GM19035 (cell line): ENCODE measurements at regions not wholly inside any gene's neighbourhood (a gene's known extent, or its start where the extent isn't known, plus 50 kb on each side); places are given as distances from the start of the nearest gene placed in this dataset.
"Not testable (repeated sequence)": the region's sequence is repeated elsewhere in the genome, so short reads cannot be mapped to it uniquely, and the experiment has no call there.

Experiments
- ATAC-seq: cut with Tn5 transposase; IDR thresholded peaks from one replicate; pipeline ENCODE4 v1.9.1; 2021; ENCODE audit not compliant: unreplicated experiment

DNA sequence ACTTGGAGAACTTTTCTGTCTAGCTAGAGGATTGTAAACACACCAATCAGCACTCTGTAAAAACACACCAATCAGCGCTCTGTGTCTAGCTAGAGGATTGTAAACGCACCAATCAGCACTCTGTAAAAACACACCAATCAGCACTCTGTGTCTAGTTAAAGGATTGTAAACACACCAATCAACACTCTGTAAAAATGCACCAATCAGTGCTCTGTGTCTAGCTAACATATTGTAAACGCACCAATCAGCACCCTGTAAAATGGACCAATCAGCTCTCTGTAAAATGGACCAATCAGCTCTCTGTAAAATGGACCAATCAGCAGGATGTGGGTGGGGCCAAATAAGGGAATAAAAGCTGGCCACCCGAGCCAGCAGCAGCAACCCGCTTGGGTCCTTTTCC, 91.1 kb upstream of the KRAS start:
- not testable (repeated sequence) for ATAC-seq

DNA sequence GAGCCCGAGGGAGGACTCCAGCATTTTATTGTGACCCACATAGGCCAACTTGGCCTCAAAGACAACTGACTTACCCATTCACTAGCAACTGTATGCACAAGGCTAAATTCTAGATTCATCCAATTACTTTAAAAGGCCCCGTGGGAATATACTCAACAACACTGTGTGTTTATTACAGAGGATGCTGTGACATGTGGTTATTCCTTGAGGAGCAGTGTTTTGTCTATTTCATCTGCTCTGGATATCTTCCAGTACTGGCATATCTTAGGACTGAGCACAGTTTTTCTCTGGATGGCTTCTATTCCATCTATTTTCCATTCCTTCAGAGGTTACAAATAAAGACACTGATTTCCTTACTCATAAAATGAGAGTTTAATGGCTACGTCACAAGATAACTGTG, 87.2 kb upstream of the KRAS start:
- no peak for ATAC-seq

DNA sequence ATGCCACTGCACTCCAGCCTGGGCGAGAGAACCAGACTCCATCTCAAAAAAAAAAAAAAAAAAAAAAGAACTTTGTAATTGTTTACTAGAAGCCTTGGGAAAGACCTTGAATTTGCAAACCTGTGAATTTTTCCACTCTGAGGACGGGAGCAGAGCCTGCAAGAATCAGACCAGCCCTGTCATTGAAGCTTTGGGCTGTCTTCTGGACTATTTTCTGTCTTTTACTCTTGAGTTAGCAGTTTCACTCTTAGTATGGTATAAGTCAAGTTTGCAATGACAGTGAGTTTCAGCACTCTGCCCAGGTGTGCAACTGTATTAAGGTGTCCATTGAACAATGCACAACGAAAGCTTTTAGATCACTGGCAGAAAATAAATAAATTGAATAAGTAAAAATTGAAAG, 81.4 kb upstream of the KRAS start:
- peak; percentile 85 for ATAC-seq

DNA sequence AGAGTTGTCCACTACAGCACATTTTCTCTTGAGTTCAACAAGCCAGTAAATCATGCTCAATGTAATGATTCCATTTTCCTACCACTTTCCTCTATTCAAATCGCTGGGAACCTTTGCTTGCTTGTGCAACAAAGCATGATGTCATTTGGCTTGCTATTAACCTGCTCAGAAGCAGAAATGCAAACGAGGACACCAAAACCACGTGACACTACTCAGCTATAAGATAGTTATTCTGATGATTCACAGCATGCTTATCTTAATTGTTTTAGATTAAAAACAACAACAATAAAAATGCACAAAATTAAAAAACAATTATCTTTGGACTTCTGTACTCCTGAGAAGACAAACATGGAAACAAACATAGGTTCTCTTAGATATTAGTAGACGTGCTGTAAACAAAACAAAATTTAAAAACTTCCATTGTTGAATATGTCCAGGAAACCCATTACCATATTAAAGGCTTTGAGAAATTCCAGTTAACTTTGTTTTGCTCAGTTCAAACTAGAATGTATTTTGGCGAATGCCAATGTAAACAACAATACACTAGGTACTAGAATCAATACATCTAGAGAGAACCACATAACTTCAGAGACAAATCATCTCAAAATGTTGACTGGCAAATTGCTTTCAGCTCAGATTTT, 77.5 kb upstream of the KRAS start:
- no peak for ATAC-seq

DNA sequence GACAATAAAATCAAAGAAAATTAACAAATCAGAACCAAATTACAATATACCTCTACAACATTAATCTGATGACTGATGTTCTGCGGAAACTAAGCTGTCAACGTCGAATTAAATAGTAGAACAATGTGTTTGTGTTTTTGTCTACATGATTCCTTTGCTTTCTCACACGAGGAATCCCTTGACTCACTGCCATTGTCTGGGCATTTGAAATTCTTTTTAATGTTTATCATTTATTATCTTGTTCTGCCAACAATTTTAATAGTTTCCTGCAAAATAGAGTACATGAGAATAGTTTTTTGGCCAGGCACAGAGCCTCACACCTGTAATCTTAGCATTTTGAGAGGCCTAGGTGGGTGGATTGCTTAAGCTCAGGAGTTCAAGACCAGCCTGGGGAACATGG, 76.6 kb upstream of the KRAS start:
- ATAC-seq = no peak

DNA sequence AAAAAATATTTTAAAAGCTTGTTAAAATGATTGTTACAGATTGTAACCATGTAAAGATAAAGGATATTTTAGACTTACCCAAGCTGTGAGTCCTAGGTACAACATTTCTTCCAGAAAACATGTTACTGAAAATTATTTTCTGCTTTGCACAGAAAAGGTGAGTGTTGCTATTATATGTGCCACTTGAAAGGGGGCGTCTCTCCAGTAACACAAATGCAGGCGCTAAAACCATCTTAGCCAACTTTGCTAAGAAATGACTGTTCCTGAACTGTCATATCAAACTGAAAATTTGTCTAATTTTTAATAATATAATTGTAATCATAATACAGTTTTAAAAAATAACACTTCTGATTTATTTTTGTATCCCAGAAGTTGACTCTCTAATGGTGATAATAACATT, 75.6 kb upstream of the KRAS start:
- no peak for ATAC-seq

DNA sequence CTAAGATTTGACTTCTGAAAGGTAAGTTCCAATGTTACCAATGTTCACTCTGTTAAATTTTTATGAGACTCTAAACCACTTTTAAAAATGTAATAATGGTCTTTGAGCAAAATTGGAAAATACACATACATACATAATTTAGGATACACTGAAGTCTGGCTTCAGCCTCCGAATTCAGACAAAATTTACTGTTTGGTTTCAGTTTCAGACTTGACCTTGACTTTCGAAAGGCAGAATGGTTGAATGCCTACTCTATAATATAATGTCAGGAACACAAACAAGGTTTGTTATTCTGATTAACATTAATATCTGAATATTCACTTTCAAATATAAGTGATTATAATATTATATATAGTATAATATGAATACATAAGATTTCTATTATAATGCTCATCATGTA, 74.1 kb upstream of the KRAS start:
- ATAC-seq = no peak

DNA sequence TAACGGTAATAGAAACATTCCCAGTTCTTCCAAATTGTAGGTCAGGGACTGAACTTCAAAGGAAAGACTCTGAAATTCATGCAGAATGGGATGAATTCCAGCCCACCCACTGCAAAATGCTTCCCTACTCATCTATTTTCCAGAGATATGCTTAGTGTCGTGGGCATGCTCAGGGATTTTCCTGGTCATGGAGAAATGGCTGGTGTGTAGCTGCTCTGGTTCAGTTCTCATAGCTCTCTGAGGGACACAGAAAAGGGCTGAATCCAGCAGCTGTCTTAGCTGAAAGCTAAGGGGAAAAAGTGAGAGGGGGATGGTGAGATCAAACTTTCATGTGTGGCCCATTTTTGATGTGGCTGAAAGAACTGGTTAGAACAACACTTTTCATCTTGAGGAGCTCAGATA, 72.9 kb upstream of the KRAS start:
- ATAC-seq = no peak

DNA sequence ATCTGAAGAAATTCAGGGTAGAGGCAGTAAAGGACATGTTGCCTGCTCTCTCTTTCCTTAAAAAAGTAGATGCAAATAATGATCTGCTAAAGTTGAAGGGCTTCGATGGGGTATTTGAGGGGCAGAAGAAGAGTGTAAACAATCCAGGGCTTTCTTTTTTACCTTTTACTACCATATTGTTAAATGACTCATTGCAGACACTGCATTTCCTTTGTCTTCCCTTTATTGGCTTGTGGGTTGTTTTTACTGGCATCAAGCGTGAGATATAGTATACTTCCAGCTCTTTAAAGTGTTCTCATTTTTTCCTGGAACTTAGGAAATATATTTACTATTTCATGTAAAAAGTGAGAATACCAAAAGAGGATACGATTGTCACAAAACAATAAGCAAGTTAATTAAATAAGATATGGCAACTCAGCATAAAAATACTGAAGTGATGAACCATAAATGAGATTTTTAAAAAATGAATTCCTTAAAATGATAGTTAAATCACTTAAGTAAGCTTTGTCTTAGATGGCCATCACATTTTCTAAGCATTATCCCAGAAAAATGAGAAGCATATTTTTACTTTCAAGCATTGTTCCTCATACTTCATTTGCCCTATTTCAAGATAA, 72.3 kb upstream of the KRAS start:
- ATAC-seq = no peak

DNA sequence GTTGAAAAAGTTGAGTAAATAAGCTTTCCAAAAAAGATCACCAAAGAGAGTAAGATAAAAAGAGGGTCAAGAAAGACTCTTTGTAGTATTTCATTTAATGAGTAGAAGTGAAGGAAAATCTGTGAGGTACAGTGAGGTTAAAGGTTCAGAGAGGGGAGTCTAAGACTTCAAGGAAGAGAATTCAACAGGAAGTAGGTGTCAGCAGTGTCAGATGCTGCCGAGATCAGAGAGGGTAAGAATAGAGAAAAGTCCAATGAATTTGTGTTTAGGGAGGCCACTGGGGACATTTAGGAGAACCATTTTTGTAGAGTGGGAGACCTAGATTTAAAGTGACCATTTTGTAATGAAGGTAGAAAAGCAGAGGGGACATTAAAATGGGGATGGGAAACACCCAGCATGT, 71.6 kb upstream of the KRAS start:
- ATAC-seq = no peak

DNA sequence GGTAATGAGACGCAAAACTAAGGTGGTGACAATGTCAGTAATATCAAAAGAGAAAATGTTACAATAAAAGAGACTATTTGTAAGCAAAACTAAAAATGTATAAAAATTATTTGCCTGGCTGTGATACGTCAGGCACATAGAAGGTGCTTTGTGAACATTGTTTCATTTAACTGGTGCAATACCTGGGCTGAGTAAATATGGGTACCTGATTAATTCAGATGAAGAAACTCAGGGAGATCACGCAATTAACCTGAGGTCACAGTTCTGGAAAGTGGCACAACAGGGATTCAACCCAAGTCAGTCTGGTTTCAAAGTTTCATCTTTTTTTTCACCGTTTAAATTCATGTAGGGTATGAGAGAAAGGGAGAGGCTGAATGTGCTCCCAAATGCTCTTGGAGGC, 71.0 kb upstream of the KRAS start:
- no peak for ATAC-seq

DNA sequence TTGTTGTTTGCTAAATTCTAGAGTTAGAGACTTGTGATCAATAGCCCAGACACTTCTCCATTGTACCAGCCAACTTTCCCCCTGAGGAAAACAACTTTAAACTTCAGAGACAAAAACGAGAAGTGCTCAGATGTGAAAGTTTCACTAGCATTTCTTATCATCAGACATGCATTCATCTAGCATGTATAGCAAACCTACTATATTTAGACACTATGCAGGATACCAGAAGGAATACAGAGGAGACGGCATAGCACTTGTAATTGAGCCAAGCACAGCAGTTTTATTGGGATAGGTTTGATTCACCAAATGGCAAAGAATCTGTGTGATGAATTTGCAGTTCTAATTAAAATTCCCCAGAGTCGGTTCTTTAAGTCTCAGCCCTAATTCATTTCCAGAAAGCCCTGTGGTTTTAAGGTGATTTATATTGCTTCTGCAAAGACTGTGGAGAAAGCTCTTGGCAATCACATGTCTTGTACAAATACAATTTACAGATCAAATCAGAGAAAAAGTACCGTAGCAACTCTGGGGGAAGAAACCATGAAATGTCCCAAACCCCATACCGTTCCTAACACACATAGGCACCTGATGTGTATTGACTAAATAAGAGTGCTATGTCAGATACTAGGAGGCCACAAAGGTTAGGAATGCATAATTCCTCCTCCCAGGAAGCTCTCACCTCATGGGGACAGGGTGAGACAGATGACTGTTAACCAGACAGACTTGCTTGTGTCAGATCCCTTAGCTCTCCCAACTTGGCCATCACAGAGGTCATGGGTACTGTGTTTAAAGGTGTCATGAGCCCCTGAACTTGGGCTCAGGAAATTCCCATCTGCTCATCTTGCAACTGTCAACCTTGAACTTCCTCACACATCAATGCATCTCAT, 69.6 kb upstream of the KRAS start:
- ATAC-seq = peak; percentile 72

DNA sequence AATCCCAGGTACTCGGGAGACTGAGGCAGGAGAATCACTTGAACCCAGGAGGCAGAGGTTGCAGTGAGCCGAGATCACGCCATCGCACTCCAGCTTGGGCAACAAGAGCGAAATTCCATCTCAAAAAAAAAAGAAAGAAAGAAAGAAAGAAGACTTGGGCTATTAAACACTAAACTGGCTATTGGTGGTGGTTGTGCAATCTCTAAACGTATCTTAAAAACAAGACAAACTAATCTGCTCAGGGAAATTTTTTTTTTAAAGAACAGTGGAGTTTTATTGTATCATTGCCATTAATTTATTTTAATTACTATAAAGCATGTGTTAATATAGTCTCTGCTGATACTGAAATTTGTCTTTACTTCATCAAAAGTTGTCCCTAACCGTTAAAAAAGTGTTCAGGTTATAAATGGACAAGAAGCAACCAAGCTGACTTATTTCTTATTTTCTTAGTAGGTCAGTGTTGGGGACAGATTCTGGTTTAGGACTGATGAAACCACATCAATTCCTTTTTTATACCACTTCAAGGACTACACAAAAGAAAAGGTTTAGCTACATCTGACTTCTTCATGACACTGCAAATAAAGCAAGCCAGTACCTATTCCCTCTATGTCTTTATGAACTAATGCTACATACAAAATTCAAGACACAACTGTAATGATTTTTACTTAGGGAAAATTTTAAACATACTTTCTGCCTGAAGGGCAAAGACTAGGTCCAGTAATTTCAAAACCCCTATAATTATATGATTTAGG, 68.7 kb upstream of the KRAS start:
- no peak for ATAC-seq

DNA sequence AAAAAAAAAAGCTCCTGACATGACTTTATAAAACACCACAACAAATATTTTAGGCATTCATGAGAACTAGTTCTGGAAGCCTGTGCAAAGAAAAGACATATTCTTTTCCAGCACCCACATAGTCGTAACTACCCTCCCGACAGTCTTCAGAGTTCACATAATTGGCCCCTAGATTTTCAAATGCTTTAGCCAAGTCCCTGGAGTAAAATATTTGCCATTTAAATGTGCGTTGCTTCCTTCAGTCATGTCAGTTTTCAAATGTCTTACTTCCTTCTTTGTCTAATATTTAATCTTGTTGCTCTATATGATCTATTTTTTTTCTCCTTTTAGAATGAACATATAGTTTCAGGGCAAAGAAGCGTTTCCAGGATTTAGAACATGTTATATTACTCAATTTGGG, 66.8 kb upstream of the KRAS start:
- no peak for ATAC-seq

DNA sequence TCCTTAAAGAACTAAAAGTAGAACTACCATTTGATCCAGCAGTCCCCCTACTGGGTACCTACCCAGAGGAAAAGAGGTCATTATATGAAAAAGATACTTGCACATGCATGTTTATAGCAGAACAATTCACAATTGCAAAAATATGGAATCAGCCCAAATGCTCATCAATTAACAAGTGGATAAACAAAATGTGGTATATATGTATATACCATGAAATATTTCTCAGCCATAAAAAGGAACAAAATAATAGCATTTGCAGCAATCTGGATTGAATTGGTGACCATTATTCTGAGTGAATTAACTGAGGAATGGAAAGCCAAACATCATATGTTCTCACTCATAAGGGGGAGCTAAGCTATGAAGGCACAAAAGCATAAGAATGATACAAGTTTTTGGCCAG, 64.7 kb upstream of the KRAS start:
- ATAC-seq = no peak

DNA sequence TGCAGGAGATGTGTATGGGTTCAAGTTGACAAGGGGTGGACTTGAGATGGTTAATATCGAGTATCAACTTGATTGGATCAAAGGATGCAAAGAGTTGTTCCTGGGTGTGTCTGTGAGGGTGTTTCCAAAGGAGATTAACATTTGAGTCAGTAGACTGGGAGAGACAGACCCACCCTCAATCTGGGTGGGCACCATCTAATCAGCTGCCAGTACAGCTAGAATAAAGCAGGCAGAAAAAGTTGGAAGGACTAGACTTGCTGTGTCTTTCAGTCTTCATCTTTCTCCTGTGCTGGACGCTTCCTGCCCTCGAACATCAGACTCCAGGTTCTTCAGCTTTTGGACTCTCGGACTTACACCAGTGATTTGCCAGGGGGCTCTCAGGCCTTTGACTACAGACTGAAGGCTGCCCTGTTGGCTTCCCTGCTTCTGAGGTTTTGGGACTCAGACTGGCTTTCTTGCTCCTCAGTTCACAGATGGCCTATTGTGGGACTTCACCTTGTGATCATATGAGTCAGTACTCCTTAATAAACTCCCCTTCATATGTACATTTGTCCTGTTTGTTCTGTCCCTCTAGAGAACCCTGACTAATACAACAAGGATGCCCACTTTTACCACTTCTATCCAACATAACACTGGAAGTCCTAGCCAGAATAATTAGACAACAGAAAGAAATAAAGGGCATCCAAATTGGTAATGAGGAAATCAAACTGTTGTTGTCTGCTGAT, 62.7 kb upstream of the KRAS start:
- not testable (repeated sequence) for ATAC-seq

DNA sequence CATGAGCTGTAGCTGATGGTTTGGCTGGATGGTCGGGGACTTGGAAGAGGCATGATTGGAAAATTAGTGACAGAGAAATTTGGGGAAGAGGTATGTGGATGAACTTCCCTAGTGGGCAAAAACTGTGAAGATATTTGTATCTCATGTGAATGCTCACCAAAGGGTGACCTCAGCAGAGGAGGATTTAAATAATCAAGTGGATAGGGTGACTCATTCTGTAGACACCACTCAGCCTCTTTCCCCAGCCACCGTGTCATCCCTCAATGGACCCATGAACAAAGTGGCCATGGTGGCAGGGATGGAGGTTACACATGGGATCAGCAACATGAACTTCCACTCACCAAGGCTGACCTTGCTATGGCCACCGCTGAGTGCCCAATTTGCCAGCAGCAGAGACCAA, 60.8 kb upstream of the KRAS start:
- ATAC-seq = no peak

DNA sequence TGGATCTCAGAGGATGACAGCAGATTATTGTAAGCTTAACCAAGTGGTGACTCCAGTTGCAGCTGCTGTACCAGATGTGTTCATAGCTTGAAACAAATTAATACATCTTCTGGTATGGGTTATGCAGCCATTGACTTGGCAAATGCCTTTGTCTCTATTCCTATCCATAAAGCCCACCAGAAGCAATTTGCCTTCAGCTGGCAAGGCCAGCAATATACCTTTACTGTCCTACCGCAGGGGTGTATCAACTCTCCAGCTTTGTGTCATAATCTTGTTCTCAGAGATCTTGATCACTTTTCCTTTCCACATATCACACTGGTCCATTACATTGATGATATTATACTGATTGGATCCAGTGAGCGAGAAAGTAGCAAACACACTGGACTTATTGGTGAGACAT, 59.3 kb upstream of the KRAS start:
- not testable (repeated sequence) for ATAC-seq

DNA sequence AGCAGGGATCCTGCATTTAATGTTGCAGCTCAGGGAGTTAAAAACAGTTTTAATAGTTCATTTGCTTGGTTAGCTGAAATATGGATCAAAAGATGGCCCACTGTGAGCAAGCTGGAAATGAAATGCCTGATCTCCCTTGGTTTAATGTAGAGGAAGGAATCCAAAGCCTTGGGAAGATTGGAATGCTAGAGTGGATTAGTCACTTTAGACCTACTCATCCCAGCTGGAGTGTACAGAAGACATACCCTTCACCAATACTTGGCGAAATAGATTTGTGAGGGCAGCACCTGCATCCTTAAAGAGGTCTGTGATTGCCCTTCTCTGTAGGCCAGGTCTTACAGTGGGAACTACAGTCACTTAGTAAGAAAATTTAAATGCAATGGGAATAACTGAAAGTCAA, 58.0 kb upstream of the KRAS start:
- no peak for ATAC-seq

DNA sequence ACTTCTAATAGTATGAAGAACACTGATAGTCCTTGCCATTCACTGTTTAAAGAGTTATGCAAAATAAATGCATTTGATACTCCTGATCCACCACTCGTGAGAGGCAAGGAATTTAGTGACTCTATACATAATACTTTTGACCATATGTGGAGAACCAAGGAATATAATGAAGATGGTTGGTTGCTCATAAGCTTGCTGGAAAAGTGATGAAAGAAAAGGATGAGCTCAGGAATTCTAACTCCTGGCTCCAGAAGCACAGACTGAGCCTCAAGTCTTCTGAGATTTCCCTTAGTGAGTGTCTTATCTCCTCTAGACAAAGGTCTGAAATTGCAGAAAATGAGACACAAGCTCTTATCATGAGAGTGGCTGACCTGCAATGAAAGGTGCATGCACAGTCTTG, 57.1 kb upstream of the KRAS start:
- ATAC-seq = no peak

DNA sequence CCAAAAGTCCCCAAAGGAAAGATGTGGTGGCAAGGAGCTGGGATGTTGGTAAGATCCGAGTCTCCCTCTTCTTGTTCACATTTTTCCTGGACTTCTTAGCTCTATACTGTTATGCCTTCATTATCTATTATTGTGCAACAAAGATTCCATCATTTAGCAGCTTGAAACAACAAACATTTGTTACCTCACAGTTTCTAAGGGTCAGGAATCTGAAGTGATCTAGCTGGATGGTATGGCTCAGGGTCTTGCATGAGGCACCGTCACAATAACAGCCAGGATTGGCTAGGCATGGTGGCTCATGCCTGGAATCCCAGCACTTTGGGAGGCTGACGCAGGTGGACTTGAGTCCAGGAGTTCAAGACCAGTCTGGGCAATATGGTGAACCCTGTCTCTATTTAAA, 51.1 kb upstream of the KRAS start:
- ATAC-seq = no peak
